C4-2B (cell line): ENCODE measurements at regions not wholly inside any gene's neighbourhood (a gene's known extent, or its start where the extent isn't known, plus 50 kb on each side); places are given as distances from the start of the nearest gene placed in this dataset.

Source experiments
- ZFX ChIP-seq: fragments of 450-650 bp; IDR thresholded peaks from 2 replicates; pipeline ENCODE4 v1.6.1; 2017
- TF ChIP-seq, protein P1 (sequence below): fragments of 450-650 bp; conservative IDR thresholded peaks from 2 replicates; pipeline ENCODE4 v1.5.1; 2017; ENCODE audit warnings: mild to moderate bottlenecking

- TF ChIP-seq, protein P1, sequence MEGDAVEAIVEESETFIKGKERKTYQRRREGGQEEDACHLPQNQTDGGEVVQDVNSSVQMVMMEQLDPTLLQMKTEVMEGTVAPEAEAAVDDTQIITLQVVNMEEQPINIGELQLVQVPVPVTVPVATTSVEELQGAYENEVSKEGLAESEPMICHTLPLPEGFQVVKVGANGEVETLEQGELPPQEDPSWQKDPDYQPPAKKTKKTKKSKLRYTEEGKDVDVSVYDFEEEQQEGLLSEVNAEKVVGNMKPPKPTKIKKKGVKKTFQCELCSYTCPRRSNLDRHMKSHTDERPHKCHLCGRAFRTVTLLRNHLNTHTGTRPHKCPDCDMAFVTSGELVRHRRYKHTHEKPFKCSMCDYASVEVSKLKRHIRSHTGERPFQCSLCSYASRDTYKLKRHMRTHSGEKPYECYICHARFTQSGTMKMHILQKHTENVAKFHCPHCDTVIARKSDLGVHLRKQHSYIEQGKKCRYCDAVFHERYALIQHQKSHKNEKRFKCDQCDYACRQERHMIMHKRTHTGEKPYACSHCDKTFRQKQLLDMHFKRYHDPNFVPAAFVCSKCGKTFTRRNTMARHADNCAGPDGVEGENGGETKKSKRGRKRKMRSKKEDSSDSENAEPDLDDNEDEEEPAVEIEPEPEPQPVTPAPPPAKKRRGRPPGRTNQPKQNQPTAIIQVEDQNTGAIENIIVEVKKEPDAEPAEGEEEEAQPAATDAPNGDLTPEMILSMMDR, result no peak
- no peak for TF ChIP-seq ZFX
Observed at GRCh38 chr7:138402749-138403148, 57.3 kb upstream of the TRIM24 start.
